Osteocyte (in vitro differentiated cells): ENCODE measurements at regions not wholly inside any gene's neighbourhood (a gene's known extent, or its start where the extent isn't known, plus 50 kb on each side); places are given as distances from the start of the nearest gene placed in this dataset.

Source experiments
- DNase-seq: peaks from one replicate; pipeline ENCODE4 v3.0.0; 2021; ENCODE audit warnings: mixed read lengths; ENCODE audit not compliant: unreplicated experiment; ENCODE audit errors: extremely low spot score
- H3K27ac Mint-ChIP-seq: one replicate; pipeline ENCODE4 v1.8.0; 2021; ENCODE audit warnings: mild to moderate bottlenecking, mixed read lengths; ENCODE audit not compliant: unreplicated experiment
- H3K27me3 Mint-ChIP-seq: one replicate; pipeline ENCODE4 v1.8.0; 2021; ENCODE audit warnings: mixed read lengths; ENCODE audit not compliant: unreplicated experiment
- H3K36me3 Mint-ChIP-seq: one replicate; pipeline ENCODE4 v1.8.0; 2021; ENCODE audit warnings: mixed read lengths; ENCODE audit not compliant: unreplicated experiment
- H3K4me1 Mint-ChIP-seq: one replicate; pipeline ENCODE4 v1.8.0; 2021; ENCODE audit warnings: mixed read lengths; ENCODE audit not compliant: unreplicated experiment
- H3K4me3 Mint-ChIP-seq: one replicate; pipeline ENCODE4 v1.8.0; 2021; ENCODE audit warnings: mild to moderate bottlenecking, moderate library complexity, mixed read lengths; ENCODE audit not compliant: unreplicated experiment
- H3K9me3 Mint-ChIP-seq: one replicate; pipeline ENCODE4 v1.8.0; 2021; ENCODE audit warnings: mixed read lengths; ENCODE audit not compliant: unreplicated experiment
- CTCF ChIP-seq: fragments of 200-600 bp; sonication (generic); IDR thresholded peaks from 2 replicates; pipeline ENCODE4 v1.5.0; 2021; ENCODE audit warnings: antibody characterized with exemption, mild to moderate bottlenecking, moderate library complexity

- Mint-ChIP-seq H3K27me3 (peaks cover 4% of the 10 kb centered on the region), H3K4me1 (no peaks in the 10 kb centered on the region), H3K27ac (no peak overlapping the region), H3K36me3 (no peaks in the 10 kb centered on the region), H3K4me3 (no peak overlapping the region), H3K9me3 (no peaks in the 10 kb centered on the region)
- no peak for DNase-seq
- no peak for TF ChIP-seq CTCF
Observed at GRCh38 chr20:24253321-24253720, 216.1 kb upstream of the SYNDIG1 start.

DNA sequence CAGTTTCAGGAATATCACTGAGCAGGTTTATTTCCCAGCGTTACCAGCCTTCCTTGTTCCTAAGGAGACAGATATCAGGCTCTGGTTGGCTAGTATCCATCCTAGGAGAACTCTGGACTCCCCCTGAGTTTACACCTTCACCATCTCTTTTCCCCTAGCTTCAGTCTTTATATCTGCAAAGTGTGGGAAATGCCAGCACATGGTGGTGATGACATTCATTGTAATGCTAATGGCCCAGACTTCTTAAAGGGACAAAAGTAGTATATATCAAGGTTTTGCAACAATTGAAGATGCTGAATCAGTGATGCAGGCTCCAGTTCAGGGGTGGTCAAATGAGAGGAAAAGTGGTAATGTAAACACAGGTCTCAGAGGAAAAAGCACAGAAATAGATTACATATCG lies 224.3 kb upstream of the SYNDIG1 start:
- no peak for DNase-seq
- Mint-ChIP-seq H3K27ac (no peak overlapping the region), H3K4me3 (no peak overlapping the region), H3K4me1 (no peaks in the 10 kb centered on the region), H3K27me3 (peaks cover 3% of the 10 kb centered on the region), H3K9me3 (no peaks in the 10 kb centered on the region), H3K36me3 (no peaks in the 10 kb centered on the region)
- TF ChIP-seq CTCF = no peak

- no peaks in the 10 kb centered on the region for H3K9me3 Mint-ChIP-seq
Observed at GRCh38 chr20:24242763-24243162, 226.7 kb upstream of the SYNDIG1 start.

DNA sequence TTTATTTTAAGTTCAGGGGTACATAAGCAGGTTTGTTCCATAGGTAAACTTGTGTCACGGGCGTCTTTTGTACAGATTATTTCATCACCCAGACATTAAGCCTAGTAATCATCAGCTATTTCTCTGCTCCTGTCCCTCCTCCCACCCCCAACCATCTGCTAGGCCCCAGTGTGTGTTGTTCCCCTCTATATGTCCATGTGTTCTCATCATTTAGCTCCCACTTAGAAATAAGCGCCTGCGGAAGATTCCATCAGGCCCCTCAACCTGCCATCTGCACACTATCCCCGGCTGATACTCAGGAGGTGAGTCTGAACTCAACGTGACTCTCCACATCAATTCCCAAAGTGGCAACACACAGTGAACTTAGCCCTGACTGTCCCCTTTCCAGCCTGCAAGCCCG lies 228.0 kb upstream of the SYNDIG1 start:
- Mint-ChIP-seq H3K4me3 (no peak overlapping the region), H3K27me3 (peaks cover 5% of the 10 kb centered on the region), H3K27ac (no peak overlapping the region), H3K36me3 (no peaks in the 10 kb centered on the region), H3K4me1 (no peaks in the 10 kb centered on the region), H3K9me3 (no peaks in the 10 kb centered on the region)
- no peak for DNase-seq
- no peak for TF ChIP-seq CTCF

More at GRCh38 chr20:24242763-24243162, 226.7 kb upstream of the SYNDIG1 start:
- H3K36me3 Mint-ChIP-seq = no peaks in the 10 kb centered on the region
- peaks cover 6% of the 10 kb centered on the region for H3K27me3 Mint-ChIP-seq
- no peak for DNase-seq
- no peak for TF ChIP-seq CTCF
- H3K4me3 Mint-ChIP-seq = no peak overlapping the region
- H3K27ac Mint-ChIP-seq = no peak overlapping the region
- no peaks in the 10 kb centered on the region for H3K4me1 Mint-ChIP-seq

DNA sequence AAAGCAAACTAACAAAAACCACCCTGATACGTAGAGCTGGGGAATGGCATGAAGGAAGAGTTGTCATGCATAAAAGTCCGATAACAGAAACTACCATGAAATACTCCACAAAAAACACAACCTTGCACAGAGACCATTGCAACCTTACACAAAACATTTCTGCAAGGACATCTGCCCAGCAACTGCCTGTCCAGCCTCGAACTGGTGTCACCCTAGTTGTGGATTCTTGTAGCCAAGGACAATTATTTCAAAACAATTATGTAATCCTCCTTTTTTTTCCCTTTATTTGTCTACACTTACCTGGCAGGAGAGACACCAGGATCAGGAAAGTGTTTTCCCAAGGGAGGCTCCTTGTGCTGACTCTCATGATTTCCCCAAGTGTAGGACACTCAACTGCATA lies 232.5 kb upstream of the SYNDIG1 start:
- Mint-ChIP-seq H3K27me3 (peaks cover 5% of the 10 kb centered on the region), H3K27ac (no peak overlapping the region), H3K4me1 (no peaks in the 10 kb centered on the region), H3K9me3 (no peaks in the 10 kb centered on the region), H3K36me3 (no peaks in the 10 kb centered on the region), H3K4me3 (no peak overlapping the region)
- no peak for TF ChIP-seq CTCF
- DNase-seq = no peak
